ENCODE measurements at regions not wholly inside any gene's neighbourhood (a gene's known extent, or its start where the extent isn't known, plus 50 kb on each side); places are given as distances from the start of the nearest gene placed in this dataset.

- H3K36me3 Mint-ChIP-seq (ENCODE audit: insufficient read depth, unreplicated experiment) = no peaks in the 10 kb centered on the region
- no TSS peak for BruUV-seq (replicated peaks)
- no peaks in the 10 kb centered on the region for H3K27me3 Mint-ChIP-seq (ENCODE audit: insufficient read depth, unreplicated experiment)
- TF ChIP-seq CTCF (IDR thresholded peaks at IDR 0.05; ENCODE audit: unreplicated experiment) = no peak
- peak; percentile 60 for DNase-seq (ENCODE audit: unreplicated experiment)
- ChIA-PET CTCF (interaction anchor here (0.6 to 1.1 kb wide), 6 partner anchors 9 to 701 kb away, joined by 3 to 5 read pairs (median 3); no protein-coding TSS in a partner anchor), POLR2A (interaction anchor here (0.8 to 2.6 kb wide), 5 partner anchors 10 to 138 kb away, joined by 3 to 8 read pairs (median 4); no protein-coding TSS in a partner anchor)
- intact Hi-C loops (cut with micrococcal nuclease) = no loop called here
- no peaks in the 10 kb centered on the region for H3K9me3 Mint-ChIP-seq (ENCODE audit: unreplicated experiment)
- H3K27ac Mint-ChIP-seq (ENCODE audit: low read depth, unreplicated experiment) = no peak overlapping the region
- H3K4me1 Mint-ChIP-seq (ENCODE audit: insufficient read depth, unreplicated experiment) = peaks cover 44% of the 10 kb centered on the region
- no peak overlapping the region for H3K4me3 Mint-ChIP-seq (ENCODE audit: unreplicated experiment)
Observed at GRCh38 chr10:78934994-78935602, 133.7 kb upstream of the ZMIZ1 start.

- BruUV-seq (replicated peaks) = no TSS peak
- no peaks in the 10 kb centered on the region for H3K36me3 Mint-ChIP-seq (ENCODE audit: insufficient read depth, unreplicated experiment)
- H3K9me3 Mint-ChIP-seq (ENCODE audit: unreplicated experiment) = no peaks in the 10 kb centered on the region
- CTCF ChIA-PET = interaction anchor here (0.6 to 1.1 kb wide), 3 partner anchors 82 to 258 kb away, joined by 3 to 5 read pairs (median 4); no protein-coding TSS in a partner anchor
- no peak overlapping the region for H3K27ac Mint-ChIP-seq (ENCODE audit: low read depth, unreplicated experiment)
- no peak for TF ChIP-seq CTCF (IDR thresholded peaks at IDR 0.05; ENCODE audit: unreplicated experiment)
- POLR2A ChIA-PET = interaction anchor here (0.8 to 2.6 kb wide), 5 partner anchors 9 to 137 kb away, joined by 3 to 8 read pairs (median 3); no protein-coding TSS in a partner anchor
- intact Hi-C loops (cut with micrococcal nuclease) = no loop called here
- peaks cover 38% of the 10 kb centered on the region for H3K4me1 Mint-ChIP-seq (ENCODE audit: insufficient read depth, unreplicated experiment)
- H3K27me3 Mint-ChIP-seq (ENCODE audit: insufficient read depth, unreplicated experiment) = no peaks in the 10 kb centered on the region
- H3K4me3 Mint-ChIP-seq (ENCODE audit: unreplicated experiment) = no peak overlapping the region
- DNase-seq (ENCODE audit: unreplicated experiment) = no peak
Observed at GRCh38 chr10:78935697-78936407, 132.9 kb upstream of the ZMIZ1 start.

GRCh38 chr10:78936412-78937342, 132.1 kb upstream of the ZMIZ1 start:
- no peak overlapping the region for H3K27ac Mint-ChIP-seq (ENCODE audit: low read depth, unreplicated experiment)
- intact Hi-C loops (cut with micrococcal nuclease) = no loop called here
- no peaks in the 10 kb centered on the region for H3K27me3 Mint-ChIP-seq (ENCODE audit: insufficient read depth, unreplicated experiment)
- H3K9me3 Mint-ChIP-seq (ENCODE audit: unreplicated experiment) = no peaks in the 10 kb centered on the region
- no peaks in the 10 kb centered on the region for H3K36me3 Mint-ChIP-seq (ENCODE audit: insufficient read depth, unreplicated experiment)
- TF ChIP-seq CTCF (IDR thresholded peaks at IDR 0.05; ENCODE audit: unreplicated experiment) = no peak
- no peak overlapping the region for H3K4me3 Mint-ChIP-seq (ENCODE audit: unreplicated experiment)
- DNase-seq (ENCODE audit: unreplicated experiment) = no peak
- ChIA-PET CTCF (interaction anchor here (0.6 to 1.1 kb wide), 2 partner anchors 81 to 257 kb away, joined by 3 to 5 read pairs; no protein-coding TSS in a partner anchor), POLR2A (interaction anchor here (1.0 to 2.6 kb wide), 2 partner anchors 8 to 11 kb away, joined by 3 to 8 read pairs; no protein-coding TSS in a partner anchor)
- H3K4me1 Mint-ChIP-seq (ENCODE audit: insufficient read depth, unreplicated experiment) = peaks cover 36% of the 10 kb centered on the region
- BruUV-seq (replicated peaks) = no TSS peak

All from MCF 10A (cell line).